IMR-90 (cell line): ENCODE measurements at regions not wholly inside any gene's neighbourhood (a gene's known extent, or its start where the extent isn't known, plus 50 kb on each side); places are given as distances from the start of the nearest gene placed in this dataset.

Experiments used
- ATAC-seq: fragments of 200-7000 bp; cut with Tn5 transposase; 2 replicates; pipeline ENCODE4 v1.9.1; 2020; ENCODE audit warnings: low read depth, mild to moderate bottlenecking, moderate library complexity
- BruUV-seq: library from RNA; stranded (reverse); fragments of 400-500 nt; replicated peaks from 2 replicates; lab custom pipeline; 2021; lab: Mats Ljungman, UMichigan
- CTCF ChIA-PET: fragments of 300-600 bp; formaldehyde crosslinking; extraction: SDS; loops from one replicate; lab custom pipeline; 2021; ENCODE audit warnings: antibody characterized with exemption; lab: Yijun Ruan, JAX
- POLR2A ChIA-PET: fragments of 300-600 bp; sonication (Branson Sonifier 250); formaldehyde crosslinking; loops from one replicate; lab custom pipeline; 2022; ENCODE audit warnings: antibody characterized with exemption; ENCODE audit not compliant: unreplicated experiment; lab: Charles Lee
- DNase-seq: peaks from one replicate; pipeline ENCODE4 v3.0.0; 2013
- H2AFZ ChIP-seq: replicated peaks from 2 replicates; pipeline ENCODE3; 2013; ENCODE audit warnings: low read length, mild to moderate bottlenecking; ENCODE audit not compliant: poor library complexity
- H2AK5ac ChIP-seq: 2 replicates; pipeline ENCODE4 v1.6.1; 2013; ENCODE audit warnings: low read depth, low read length, inconsistent platforms
- H2AK9ac ChIP-seq: replicated peaks from 2 replicates; pipeline ENCODE3; 2013; ENCODE audit warnings: mild to moderate bottlenecking, low read depth, low read length, moderate library complexity; ENCODE audit not compliant: poor library complexity
- H2BK120ac ChIP-seq: 2 replicates; pipeline ENCODE4 v1.6.1; 2013; ENCODE audit warnings: low read depth, low read length, inconsistent platforms
- H2BK15ac ChIP-seq: 3 replicates; pipeline ENCODE4 v1.6.1; 2013; ENCODE audit warnings: low read depth, low read length, inconsistent platforms
- H2BK20ac ChIP-seq: 2 replicates; pipeline ENCODE4 v1.6.1; 2013; ENCODE audit warnings: low read depth, mild to moderate bottlenecking, inconsistent platforms, low read length, moderate library complexity
- H2BK5ac ChIP-seq: 2 replicates; pipeline ENCODE4 v1.6.1; 2013; ENCODE audit warnings: mild to moderate bottlenecking, low read depth, low read length, inconsistent platforms; ENCODE audit not compliant: poor library complexity, severe bottlenecking
- H3K14ac ChIP-seq: replicated peaks from 2 replicates; pipeline ENCODE4 v1.6.1; 2013; ENCODE audit warnings: low read depth, low read length, inconsistent platforms
- H3K18ac ChIP-seq: 2 replicates; pipeline ENCODE4 v1.6.1; 2013; ENCODE audit warnings: low read depth, low read length, control low read depth
- H3K23ac ChIP-seq: 2 replicates; pipeline ENCODE4 v1.6.1; 2013; ENCODE audit warnings: low read depth, low read length, inconsistent platforms
- H3K27ac ChIP-seq: 2 replicates; pipeline ENCODE4 v1.5.1; 2013; ENCODE audit warnings: mild to moderate bottlenecking, control low read depth, low read length; ENCODE audit not compliant: insufficient read depth
- H3K27me3 ChIP-seq: 2 replicates; pipeline ENCODE4 v1.6.1; 2013; ENCODE audit warnings: low read length; ENCODE audit not compliant: control insufficient read depth, insufficient read depth
- H3K36me3 ChIP-seq: 2 replicates; pipeline ENCODE4 v1.6.1; 2013; ENCODE audit warnings: low read length, mixed read lengths; ENCODE audit not compliant: control insufficient read depth, insufficient read depth
- H3K4ac ChIP-seq: 2 replicates; pipeline ENCODE4 v1.6.1; 2013; ENCODE audit warnings: low read depth, low read length, inconsistent platforms
- H3K4me1 ChIP-seq: 2 replicates; pipeline ENCODE4 v1.6.1; 2013; ENCODE audit warnings: low read length, mixed read lengths; ENCODE audit not compliant: control insufficient read depth, insufficient read depth
- H3K4me2 ChIP-seq: 2 replicates; pipeline ENCODE4 v1.6.1; 2013; ENCODE audit warnings: low read depth, mild to moderate bottlenecking, control low read depth, low read length, moderate library complexity
- H3K4me3 ChIP-seq: 2 replicates; pipeline ENCODE4 v1.5.1; 2013; ENCODE audit warnings: low read depth, mild to moderate bottlenecking, control low read depth, low read length, moderate library complexity; ENCODE audit not compliant: insufficient read depth
- H3K56ac ChIP-seq: 2 replicates; pipeline ENCODE4 v1.6.1; 2013; ENCODE audit warnings: low read length, inconsistent platforms; ENCODE audit not compliant: insufficient read depth; ENCODE audit errors: extremely low read depth
- H3K79me1 ChIP-seq, 2 experiments: 2 replicates each; pipeline ENCODE4 v1.6.1; 2013; ENCODE audit warnings: low read length in 2 of 2, inconsistent platforms in 1 of 2, low read depth in 1 of 2
- H3K9ac ChIP-seq: 2 replicates; pipeline ENCODE4 v1.6.1; 2013; ENCODE audit warnings: low read depth, low read length, control low read depth
- H3K9me1 ChIP-seq: 2 replicates; pipeline ENCODE4 v1.6.1; 2013; ENCODE audit warnings: low read length, inconsistent platforms; ENCODE audit not compliant: insufficient read depth
- H3K9me3 ChIP-seq: 2 replicates; pipeline ENCODE4 v1.6.1; 2013; ENCODE audit warnings: low read length; ENCODE audit not compliant: control insufficient read depth, insufficient read depth
- H4K20me1 ChIP-seq: 2 replicates; pipeline ENCODE4 v1.6.1; 2013; ENCODE audit warnings: low read length, inconsistent platforms; ENCODE audit not compliant: insufficient read depth
- H4K5ac ChIP-seq: 2 replicates; pipeline ENCODE4 v1.6.1; 2013; ENCODE audit warnings: mild to moderate bottlenecking, low read depth, low read length, control low read depth
- H4K8ac ChIP-seq, 2 experiments: 2 replicates each; pipeline ENCODE4 v1.6.1; 2013; ENCODE audit warnings: low read depth in 2 of 2, low read length in 2 of 2, control low read depth in 1 of 2, inconsistent platforms in 1 of 2
- H4K91ac ChIP-seq: 2 replicates; pipeline ENCODE4 v1.6.1; 2013; ENCODE audit warnings: low read depth, low read length, inconsistent platforms; ENCODE audit not compliant: insufficient read depth
- BHLHE40 ChIP-seq: fragments of 150-350 bp; IDR thresholded peaks from 2 replicates; pipeline ENCODE4 v1.6.1; 2016; ENCODE audit warnings: mild to moderate bottlenecking, low read depth, low read length
- CEBPB ChIP-seq: IDR thresholded peaks from 2 replicates; pipeline ENCODE4 v1.6.1; 2012; ENCODE audit warnings: low read depth, low read length, improper control_type of control experiment
- CHD1 ChIP-seq: IDR thresholded peaks from 2 replicates; pipeline ENCODE4 v1.6.1; 2012; ENCODE audit warnings: low read depth, low read length, improper control_type of control experiment
- MXI1 ChIP-seq: IDR thresholded peaks from 2 replicates; pipeline ENCODE4 v1.6.1; 2012; ENCODE audit warnings: low read depth, mild to moderate bottlenecking, low read length, moderate library complexity, borderline replicate concordance
- SMC3 ChIP-seq: fragments of 150-350 bp; IDR thresholded peaks from 2 replicates; pipeline ENCODE4 v1.6.1; 2016; ENCODE audit warnings: low read depth, mild to moderate bottlenecking, antibody characterized with exemption, low read length, moderate library complexity
- WGBS, 2 experiments: methylation state at CpG; one replicate each; pipeline versions ENCODE4 v1.1.5 to v1.1.7; 2013; ENCODE audit warnings: missing lambda C conversion rate in 2 of 2; ENCODE audit not compliant: insufficient read length in 1 of 2; ENCODE audit errors: extremely low coverage in 2 of 2; 5-methylcytosine and 5-hydroxymethylcytosine counted together
- dilution Hi-C: fragments of 300-500 bp; cut with HindIII; formaldehyde crosslinking; loops from one replicate; pipeline ENCODE4 v1.14.3; 2018; ENCODE audit warnings: low sequenced_read_pairs; ENCODE audit not compliant: unreplicated experiment
- in situ Hi-C: fragments of 300-500 bp; cut with MboI; formaldehyde crosslinking; loops from 3 replicates; pipeline ENCODE4 v1.14.3; 2019; ENCODE audit warnings: low sequenced_read_pairs, inconsistent platforms, mixed read lengths
- intact Hi-C: fragments of 100-400 bp; cut with micrococcal nuclease; formaldehyde crosslinking; loops from 2 replicates; pipeline ENCODE4 v1.10.0; 2022
- TF ChIP-seq, protein P1 (sequence below): conservative IDR thresholded peaks from 2 replicates; pipeline ENCODE4 v1.5.1; 2012; ENCODE audit warnings: mild to moderate bottlenecking, low read depth, low read length, improper control_type of control experiment
- TF ChIP-seq, protein P2 (sequence below): fragments of 150-350 bp; IDR thresholded peaks from 2 replicates; pipeline ENCODE4 v1.6.1; 2016; ENCODE audit warnings: low read depth, mild to moderate bottlenecking, low read length, moderate library complexity, borderline replicate concordance
- TF ChIP-seq, protein P3 (sequence below): fragments of 150-350 bp; IDR thresholded peaks from 2 replicates; pipeline ENCODE4 v1.6.1; 2017; ENCODE audit warnings: mild to moderate bottlenecking, antibody characterized with exemption, low read length, low read depth

DNA sequence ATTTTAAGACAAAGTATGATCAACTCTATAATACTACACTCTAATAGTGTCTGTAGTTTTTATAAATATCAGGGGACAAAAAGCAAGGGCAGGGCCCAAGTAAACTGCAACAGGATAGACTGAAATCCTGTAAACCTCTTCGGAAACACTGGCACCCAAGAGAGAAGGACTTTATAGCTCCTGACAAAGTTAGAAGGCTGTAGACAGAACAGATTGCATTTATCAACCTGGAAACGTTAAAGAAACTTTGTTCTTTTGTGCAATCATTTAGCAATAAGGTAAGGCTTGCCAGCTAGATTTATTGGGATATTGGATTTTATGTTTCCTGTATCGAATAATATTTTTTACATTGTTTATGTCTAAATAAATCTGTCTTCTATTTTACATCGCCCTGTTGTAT, 91.8 kb upstream of the MAN2A1 start:
- H2BK5ac ChIP-seq: no peak overlapping the region
- H3K18ac ChIP-seq: no peak overlapping the region
- in situ Hi-C loops: no loop called here
- ATAC-seq (no peak), DNase-seq (no peak)
- no peak overlapping the region for H4K5ac ChIP-seq
- no peak overlapping the region for H2AK9ac ChIP-seq
- H3K4me2 ChIP-seq: no peak overlapping the region
- H3K23ac ChIP-seq: no peak overlapping the region
- H4K91ac ChIP-seq: no peak overlapping the region
- H4K20me1 ChIP-seq: no peaks in the 10 kb centered on the region
- H3K79me1 ChIP-seq: no peaks in the 10 kb centered on the region
- no peak overlapping the region for H3K4me3 ChIP-seq
- WGBS, 2 experiments: 88% methylated on average over 1 of the region's 4 CpGs; no CpG with 5 or more reads in 1 of the 2 experiments
- no peak overlapping the region for H4K8ac ChIP-seq
- no peaks in the 10 kb centered on the region for H3K9me1 ChIP-seq
- no peak overlapping the region for H3K27ac ChIP-seq
- BruUV-seq: no TSS peak
- dilution Hi-C loops: no loop called here
- H3K4ac ChIP-seq: no peak overlapping the region
- H2BK15ac ChIP-seq: no peak overlapping the region
- no peaks in the 10 kb centered on the region for H3K27me3 ChIP-seq
- no peaks in the 10 kb centered on the region for H3K9me3 ChIP-seq
- no peak overlapping the region for H3K9ac ChIP-seq
- TF ChIP-seq SMC3 (no peak), MXI1 (no peak), BHLHE40 (no peak), CHD1 (no peak), CEBPB (no peak)
- TF ChIP-seq, protein P1, sequence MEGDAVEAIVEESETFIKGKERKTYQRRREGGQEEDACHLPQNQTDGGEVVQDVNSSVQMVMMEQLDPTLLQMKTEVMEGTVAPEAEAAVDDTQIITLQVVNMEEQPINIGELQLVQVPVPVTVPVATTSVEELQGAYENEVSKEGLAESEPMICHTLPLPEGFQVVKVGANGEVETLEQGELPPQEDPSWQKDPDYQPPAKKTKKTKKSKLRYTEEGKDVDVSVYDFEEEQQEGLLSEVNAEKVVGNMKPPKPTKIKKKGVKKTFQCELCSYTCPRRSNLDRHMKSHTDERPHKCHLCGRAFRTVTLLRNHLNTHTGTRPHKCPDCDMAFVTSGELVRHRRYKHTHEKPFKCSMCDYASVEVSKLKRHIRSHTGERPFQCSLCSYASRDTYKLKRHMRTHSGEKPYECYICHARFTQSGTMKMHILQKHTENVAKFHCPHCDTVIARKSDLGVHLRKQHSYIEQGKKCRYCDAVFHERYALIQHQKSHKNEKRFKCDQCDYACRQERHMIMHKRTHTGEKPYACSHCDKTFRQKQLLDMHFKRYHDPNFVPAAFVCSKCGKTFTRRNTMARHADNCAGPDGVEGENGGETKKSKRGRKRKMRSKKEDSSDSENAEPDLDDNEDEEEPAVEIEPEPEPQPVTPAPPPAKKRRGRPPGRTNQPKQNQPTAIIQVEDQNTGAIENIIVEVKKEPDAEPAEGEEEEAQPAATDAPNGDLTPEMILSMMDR: no peak
- TF ChIP-seq, protein P2, sequence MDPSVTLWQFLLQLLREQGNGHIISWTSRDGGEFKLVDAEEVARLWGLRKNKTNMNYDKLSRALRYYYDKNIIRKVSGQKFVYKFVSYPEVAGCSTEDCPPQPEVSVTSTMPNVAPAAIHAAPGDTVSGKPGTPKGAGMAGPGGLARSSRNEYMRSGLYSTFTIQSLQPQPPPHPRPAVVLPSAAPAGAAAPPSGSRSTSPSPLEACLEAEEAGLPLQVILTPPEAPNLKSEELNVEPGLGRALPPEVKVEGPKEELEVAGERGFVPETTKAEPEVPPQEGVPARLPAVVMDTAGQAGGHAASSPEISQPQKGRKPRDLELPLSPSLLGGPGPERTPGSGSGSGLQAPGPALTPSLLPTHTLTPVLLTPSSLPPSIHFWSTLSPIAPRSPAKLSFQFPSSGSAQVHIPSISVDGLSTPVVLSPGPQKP: no peak
- TF ChIP-seq, protein P3, sequence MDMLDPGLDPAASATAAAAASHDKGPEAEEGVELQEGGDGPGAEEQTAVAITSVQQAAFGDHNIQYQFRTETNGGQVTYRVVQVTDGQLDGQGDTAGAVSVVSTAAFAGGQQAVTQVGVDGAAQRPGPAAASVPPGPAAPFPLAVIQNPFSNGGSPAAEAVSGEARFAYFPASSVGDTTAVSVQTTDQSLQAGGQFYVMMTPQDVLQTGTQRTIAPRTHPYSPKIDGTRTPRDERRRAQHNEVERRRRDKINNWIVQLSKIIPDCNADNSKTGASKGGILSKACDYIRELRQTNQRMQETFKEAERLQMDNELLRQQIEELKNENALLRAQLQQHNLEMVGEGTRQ: no peak
- CTCF ChIA-PET: no interaction called here
- no peaks in the 10 kb centered on the region for H3K4me1 ChIP-seq
- no peak overlapping the region for H2AK5ac ChIP-seq
- H3K36me3 ChIP-seq: no peaks in the 10 kb centered on the region
- intact Hi-C loops: no loop called here
- POLR2A ChIA-PET: no interaction called here
- H3K14ac ChIP-seq: no peak overlapping the region
- no peak overlapping the region for H2BK20ac ChIP-seq
- H3K56ac ChIP-seq: no peak overlapping the region
- no peak overlapping the region for H2AFZ ChIP-seq
- H2BK120ac ChIP-seq: no peak overlapping the region
